KMS-11 (cell line): ENCODE measurements at regions not wholly inside any gene's neighbourhood (a gene's known extent, or its start where the extent isn't known, plus 50 kb on each side); places are given as distances from the start of the nearest gene placed in this dataset.
"Not testable (repeated sequence)": the region's sequence is repeated elsewhere in the genome, so short reads cannot be mapped to it uniquely, and the experiment has no call there.

Experiments used
- H2AFZ ChIP-seq: fragments of 200-600 bp; sonication (generic); 2 replicates; pipeline ENCODE4 v1.6.1; 2016; ENCODE audit warnings: antibody characterized with exemption, mixed run types, low read depth
- H3K27ac ChIP-seq: fragments of 200-600 bp; sonication (generic); 2 replicates; pipeline ENCODE4 v1.6.1; 2016; ENCODE audit warnings: mild to moderate bottlenecking, mixed run types
- H3K27me3 ChIP-seq: fragments of 200-600 bp; sonication (generic); 2 replicates; pipeline ENCODE4 v1.6.1; 2017; ENCODE audit warnings: mild to moderate bottlenecking, low read depth, mixed run types, moderate library complexity; ENCODE audit not compliant: insufficient read depth
- H3K36me3 ChIP-seq: fragments of 200-600 bp; sonication (generic); 2 replicates; pipeline ENCODE4 v1.6.1; 2017; ENCODE audit warnings: mild to moderate bottlenecking, mixed run types; ENCODE audit not compliant: insufficient read depth
- H3K4me1 ChIP-seq: fragments of 200-600 bp; sonication (generic); 2 replicates; pipeline ENCODE4 v1.6.1; 2016; ENCODE audit warnings: mild to moderate bottlenecking, low read depth, mixed run types; ENCODE audit not compliant: poor library complexity, severe bottlenecking
- H3K4me2 ChIP-seq: fragments of 200-600 bp; sonication (generic); 2 replicates; pipeline ENCODE4 v1.7.0; 2016; ENCODE audit warnings: mild to moderate bottlenecking, mixed run types
- H3K4me3 ChIP-seq: fragments of 200-600 bp; sonication (generic); IDR thresholded peaks from 2 replicates; pipeline ENCODE4 v1.6.1; 2017; ENCODE audit warnings: low read depth, low read length, mixed read lengths; ENCODE audit not compliant: insufficient read depth
- H3K79me2 ChIP-seq: fragments of 200-600 bp; sonication (generic); 2 replicates; pipeline ENCODE4 v1.6.1; 2016; ENCODE audit warnings: low read depth, mixed run types; ENCODE audit not compliant: insufficient read depth
- H3K9ac ChIP-seq: fragments of 200-600 bp; sonication (generic); 2 replicates; pipeline ENCODE4 v1.6.1; 2016; ENCODE audit warnings: mild to moderate bottlenecking, mixed run types
- H4K20me1 ChIP-seq: fragments of 200-600 bp; sonication (generic); 2 replicates; pipeline ENCODE4 v1.6.1; 2016; ENCODE audit warnings: mild to moderate bottlenecking, mixed run types; ENCODE audit not compliant: insufficient read depth
- CTCF ChIP-seq: fragments of 200-600 bp; sonication (generic); conservative IDR thresholded peaks from 2 replicates; pipeline ENCODE4 v1.6.1; 2017; ENCODE audit warnings: low read depth, mild to moderate bottlenecking, antibody characterized with exemption, low read length, moderate library complexity, mixed read lengths

- Histone ChIP-seq H3K4me2 (peak overlapping the region; percentile 57), H4K20me1 (no peaks in the 10 kb centered on the region), H3K4me1 (peaks cover under 1% of the 10 kb centered on the region), H3K27me3 (no peaks in the 10 kb centered on the region), H3K4me3 (no peak overlapping the region), H2AFZ (no peak overlapping the region), H3K9ac (peak overlapping the region; percentile 81), H3K27ac (peak overlapping the region; percentile 87), H3K79me2 (no peaks in the 10 kb centered on the region), H3K36me3 (no peaks in the 10 kb centered on the region)
- TF ChIP-seq CTCF, result no peak
Measured at GRCh38 chr6:27825025-27825793, 87.0 kb downstream of the OR2B2 start.

GRCh38 chr6:27824211-27825024, 87.8 kb downstream of the OR2B2 start:
- not testable (repeated sequence) for H3K36me3 ChIP-seq, H3K4me3 ChIP-seq, H3K27me3 ChIP-seq, H4K20me1 ChIP-seq, H2AFZ ChIP-seq, H3K79me2 ChIP-seq, H3K4me1 ChIP-seq
- H3K9ac ChIP-seq, result peak overlapping the region; percentile 81
- peak overlapping the region; percentile 13; the same call in 1 of the 2 replicates for H3K4me2 ChIP-seq
- peak overlapping the region; percentile 87 for H3K27ac ChIP-seq

GRCh38 chr6:27823714-27824210, 88.4 kb downstream of the OR2B2 start:
- Histone ChIP-seq H3K9ac (peak overlapping the region; percentile 22; the same call in 1 of the 2 replicates), H3K4me2 (peak overlapping the region; percentile 36; the same call in 1 of the 2 replicates), H3K27ac (peak overlapping the region; percentile 65; the same call in 1 of the 2 replicates), H2AFZ (peak overlapping the region; percentile 14; the same call in 1 of the 2 replicates)
- H3K27me3 ChIP-seq, H3K4me3 ChIP-seq, H3K4me1 ChIP-seq, H3K79me2 ChIP-seq, H4K20me1 ChIP-seq, H3K36me3 ChIP-seq: not testable (repeated sequence)

- H3K4me3 ChIP-seq, result no peak overlapping the region
- H2AFZ ChIP-seq, result no peak overlapping the region
- peaks cover 23% of the 10 kb centered on the region for H3K4me1 ChIP-seq
- no peaks in the 10 kb centered on the region for H3K36me3 ChIP-seq
- peak overlapping the region; percentile 22; the same call in 1 of the 2 replicates for H3K4me2 ChIP-seq
- H3K27ac ChIP-seq, result peak overlapping the region; percentile 72; the same call in 1 of the 2 replicates
- H3K27me3 ChIP-seq, result no peaks in the 10 kb centered on the region
- no peaks in the 10 kb centered on the region for H4K20me1 ChIP-seq
- peaks cover 17% of the 10 kb centered on the region; the same call in 1 of the 2 replicates for H3K79me2 ChIP-seq
- no peak for TF ChIP-seq CTCF
- no peak overlapping the region; the same call in 1 of the 2 replicates for H3K9ac ChIP-seq
Measured at GRCh38 chr6:27816906-27817305, 95.3 kb downstream of the OR2B2 start.

GRCh38 chr6:27814665-27815424, 97.4 kb downstream of the OR2B2 start:
- Histone ChIP-seq H2AFZ (no peak overlapping the region), H3K9ac (peak overlapping the region; percentile 77), H3K4me2 (no peak overlapping the region; the same call in 1 of the 2 replicates), H3K79me2 (peaks cover 37% of the 10 kb centered on the region; the same call in 1 of the 2 replicates), H3K27me3 (no peaks in the 10 kb centered on the region), H3K4me3 (no peak overlapping the region), H3K36me3 (no peaks in the 10 kb centered on the region), H3K27ac (peak overlapping the region; percentile 72), H3K4me1 (peaks cover 28% of the 10 kb centered on the region), H4K20me1 (no peaks in the 10 kb centered on the region; the same call in 1 of the 2 replicates)
- TF ChIP-seq CTCF, result no peak

GRCh38 chr6:27814415-27814664, 97.9 kb downstream of the OR2B2 start:
- H3K27ac ChIP-seq, result peak overlapping the region; percentile 72
- not testable (repeated sequence) for H3K36me3 ChIP-seq

More at GRCh38 chr6:27814415-27814664, 97.9 kb downstream of the OR2B2 start:
- peaks cover 42% of the 10 kb centered on the region for H3K79me2 ChIP-seq
- H2AFZ ChIP-seq, H4K20me1 ChIP-seq, H3K4me3 ChIP-seq, H3K27me3 ChIP-seq: not testable (repeated sequence)
- H3K4me2 ChIP-seq, result peak overlapping the region; percentile 34; the same call in 1 of the 2 replicates
- H3K9ac ChIP-seq, result peak overlapping the region; percentile 77
- peaks cover 30% of the 10 kb centered on the region for H3K4me1 ChIP-seq
